K562 (cell line): ENCODE measurements at regions not wholly inside any gene's neighbourhood (a gene's known extent, or its start where the extent isn't known, plus 50 kb on each side); places are given as distances from the start of the nearest gene placed in this dataset.

Experiments
- ATAC-seq: fragments of 200-7000 bp; cut with Tn5 transposase; 3 replicates; pipeline ENCODE4 v1.9.1; 2020; ENCODE audit warnings: moderate library complexity
- BruUV-seq: library from RNA; stranded (reverse); fragments of 400-500 nt; replicated peaks from 2 replicates; lab custom pipeline; 2021; lab: Mats Ljungman, UMichigan
- CTCF ChIA-PET: fragments of 300-600 bp; formaldehyde crosslinking; extraction: SDS; loops from one replicate; lab custom pipeline; 2021; ENCODE audit warnings: low intra/inter-chr PET ratio; lab: Yijun Ruan, JAX
- POLR2A ChIA-PET: fragments of 300-600, 350-650 bp; sonication (Branson Sonifier 250); formaldehyde crosslinking; extraction: SDS; loops from one replicate; lab custom pipeline; 2021; ENCODE audit warnings: antibody characterized with exemption, inconsistent platforms; lab: Yijun Ruan, JAX
- DNase-seq, 4 experiments: peaks; one replicate each; pipeline versions ENCODE4 v3.0.0 to v3.0.0-alpha.2; 2011 to 2018; ENCODE audit warnings: low spot score in 3 of 4, mixed read lengths in 3 of 4; ENCODE audit errors: extremely low read depth in 1 of 4
- FAIRE-seq: peaks from 2 replicates; lab custom pipeline; 2011; peaks lifted over from hg19 to GRCh38; lab: Jason Lieb, UNC
- H2AFZ ChIP-seq: 2 replicates; pipeline ENCODE4 v1.6.0; 2011; ENCODE audit warnings: low read depth, low read length, control low read depth, inconsistent platforms
- H3K27ac ChIP-seq: fragments of 200-600 bp; 3 replicates; pipeline ENCODE4 v1.8.0; 2011; ENCODE audit warnings: low read depth, mild to moderate bottlenecking, control low read depth, inconsistent platforms, low read length, moderate library complexity, mixed read lengths; ENCODE audit errors: extremely low read depth
- H3K27me3 ChIP-seq, 2 experiments: fragments of 300-600 bp in 1 of 2; 2 replicates in 1 of 2; 3 replicates in 1 of 2; pipeline versions ENCODE4 v1.6.0 to v1.8.0; 2011; ENCODE audit warnings: inconsistent platforms in 2 of 2, low read length in 2 of 2, mild to moderate bottlenecking in 1 of 2, mixed read lengths in 1 of 2, moderate library complexity in 1 of 2; ENCODE audit not compliant: control insufficient read depth in 2 of 2, insufficient read depth in 2 of 2
- H3K36me3 ChIP-seq: fragments of 300-600 bp; 3 replicates; pipeline ENCODE4 v1.8.0; 2011; ENCODE audit warnings: mild to moderate bottlenecking, low read length, inconsistent platforms; ENCODE audit not compliant: control insufficient read depth, insufficient read depth
- H3K4me1 ChIP-seq, 2 experiments: fragments of 200-600 bp in 1 of 2; replicated peaks in 1 of 2; 2 replicates in 1 of 2; 3 replicates in 1 of 2; pipeline versions ENCODE4 v1.5.1 to v1.8.0; 2011; ENCODE audit warnings: inconsistent platforms in 2 of 2, low read length in 2 of 2, mild to moderate bottlenecking in 1 of 2, mixed read lengths in 1 of 2, moderate library complexity in 1 of 2; ENCODE audit not compliant: control insufficient read depth in 2 of 2, insufficient read depth in 2 of 2
- H3K4me2 ChIP-seq: 2 replicates; pipeline ENCODE4 v1.6.1; 2011; ENCODE audit warnings: low read length, control low read depth, inconsistent platforms, mixed read lengths; ENCODE audit not compliant: insufficient read depth
- H3K4me3 ChIP-seq: fragments of 200-600 bp; sonication (generic), shearing (Covaris generic); 2 replicates; pipeline ENCODE4 v1.5.1; 2016; ENCODE audit warnings: control low read depth, inconsistent platforms
- H3K79me2 ChIP-seq: fragments of 200-600 bp; 3 replicates; pipeline ENCODE4 v1.8.0; 2011; ENCODE audit warnings: low read length, inconsistent platforms; ENCODE audit not compliant: control insufficient read depth, insufficient read depth
- H3K9ac ChIP-seq, 2 experiments: 2 replicates each; pipeline versions ENCODE4 v1.6.0 to v1.6.1; 2011; ENCODE audit warnings: low read depth in 2 of 2, low read length in 2 of 2, control low read depth in 1 of 2, inconsistent platforms in 1 of 2, mild to moderate bottlenecking in 1 of 2, mixed read lengths in 1 of 2; ENCODE audit not compliant: insufficient read depth in 1 of 2
- H3K9me1 ChIP-seq: one replicate; pipeline ENCODE4 v1.6.0; 2011; ENCODE audit warnings: inconsistent platforms, mild to moderate bottlenecking, low read length, moderate library complexity; ENCODE audit not compliant: control insufficient read depth, insufficient read depth
- H3K9me3 ChIP-seq: replicated peaks from 2 replicates; pipeline ENCODE4 v1.5.1; 2011; ENCODE audit warnings: low read depth, low read length, inconsistent platforms; ENCODE audit not compliant: control insufficient read depth, insufficient read depth
- H4K20me1 ChIP-seq: replicated peaks from 2 replicates; pipeline ENCODE4 v1.6.1; 2011; ENCODE audit warnings: low read length, inconsistent platforms, mixed read lengths; ENCODE audit not compliant: control insufficient read depth, insufficient read depth
- NFIC ChIP-seq: fragments of 450-650 bp; IDR thresholded peaks from 2 replicates; pipeline ENCODE4 v1.6.1; 2017; ENCODE audit warnings: mild to moderate bottlenecking, inconsistent platforms
- PHF8 ChIP-seq: fragments of 200-600 bp; sonication (generic); IDR thresholded peaks from 2 replicates; pipeline ENCODE4 v1.6.1; 2012; ENCODE audit warnings: mixed run types, mild to moderate bottlenecking, inconsistent platforms, low read length, moderate library complexity, borderline replicate concordance
- SMARCA4 ChIP-seq: fragments of 450-650 bp; IDR thresholded peaks from 2 replicates; pipeline ENCODE4 v1.6.1; 2016
- ZNF764 ChIP-seq: fragments of 250-450 bp; sonication (Bioruptor Pico); IDR thresholded peaks from 2 replicates; pipeline ENCODE4 v1.4.0; 2020; ENCODE audit warnings: low read depth, mild to moderate bottlenecking, moderate library complexity
- in situ Hi-C: fragments of 300-500 bp; cut with MboI; formaldehyde crosslinking; loops from 4 replicates; pipeline ENCODE4 v1.15.0; 2018; ENCODE audit warnings: inconsistent platforms, mixed read lengths
- intact Hi-C: fragments of 100-400 bp; cut with micrococcal nuclease; formaldehyde crosslinking; loops from 2 replicates; pipeline ENCODE4 v1.14.2; 2022
- TF ChIP-seq, protein P1 (sequence below), 2 experiments: fragments of 450-650 bp; IDR thresholded peaks; 2 replicates each; pipeline ENCODE4 v1.6.1; 2018; ENCODE audit warnings: mild to moderate bottlenecking in 2 of 2, low read depth in 1 of 2; ENCODE audit not compliant: partially characterized antibody in 2 of 2

DNA sequence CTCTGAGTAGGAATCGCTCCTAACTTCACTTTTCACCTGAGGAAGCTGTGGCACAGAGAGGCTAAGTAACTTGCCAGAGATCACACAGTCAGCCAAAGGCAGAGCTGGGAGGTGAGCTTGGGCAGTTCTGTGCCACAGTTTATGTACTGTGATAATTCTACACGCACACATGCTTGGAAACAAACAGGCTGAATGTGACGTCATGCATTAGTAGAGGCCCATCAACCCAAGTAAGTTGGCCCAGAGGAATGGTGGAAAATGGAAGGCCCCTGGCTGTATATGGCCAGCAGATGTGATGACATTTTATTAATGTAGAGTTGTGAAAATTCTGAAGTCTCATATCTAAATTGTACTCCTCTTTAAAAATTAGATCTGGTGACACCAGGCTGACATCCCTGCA is 394.0 kb downstream of the MIAT start (continued):
- TF ChIP-seq, protein P1, sequence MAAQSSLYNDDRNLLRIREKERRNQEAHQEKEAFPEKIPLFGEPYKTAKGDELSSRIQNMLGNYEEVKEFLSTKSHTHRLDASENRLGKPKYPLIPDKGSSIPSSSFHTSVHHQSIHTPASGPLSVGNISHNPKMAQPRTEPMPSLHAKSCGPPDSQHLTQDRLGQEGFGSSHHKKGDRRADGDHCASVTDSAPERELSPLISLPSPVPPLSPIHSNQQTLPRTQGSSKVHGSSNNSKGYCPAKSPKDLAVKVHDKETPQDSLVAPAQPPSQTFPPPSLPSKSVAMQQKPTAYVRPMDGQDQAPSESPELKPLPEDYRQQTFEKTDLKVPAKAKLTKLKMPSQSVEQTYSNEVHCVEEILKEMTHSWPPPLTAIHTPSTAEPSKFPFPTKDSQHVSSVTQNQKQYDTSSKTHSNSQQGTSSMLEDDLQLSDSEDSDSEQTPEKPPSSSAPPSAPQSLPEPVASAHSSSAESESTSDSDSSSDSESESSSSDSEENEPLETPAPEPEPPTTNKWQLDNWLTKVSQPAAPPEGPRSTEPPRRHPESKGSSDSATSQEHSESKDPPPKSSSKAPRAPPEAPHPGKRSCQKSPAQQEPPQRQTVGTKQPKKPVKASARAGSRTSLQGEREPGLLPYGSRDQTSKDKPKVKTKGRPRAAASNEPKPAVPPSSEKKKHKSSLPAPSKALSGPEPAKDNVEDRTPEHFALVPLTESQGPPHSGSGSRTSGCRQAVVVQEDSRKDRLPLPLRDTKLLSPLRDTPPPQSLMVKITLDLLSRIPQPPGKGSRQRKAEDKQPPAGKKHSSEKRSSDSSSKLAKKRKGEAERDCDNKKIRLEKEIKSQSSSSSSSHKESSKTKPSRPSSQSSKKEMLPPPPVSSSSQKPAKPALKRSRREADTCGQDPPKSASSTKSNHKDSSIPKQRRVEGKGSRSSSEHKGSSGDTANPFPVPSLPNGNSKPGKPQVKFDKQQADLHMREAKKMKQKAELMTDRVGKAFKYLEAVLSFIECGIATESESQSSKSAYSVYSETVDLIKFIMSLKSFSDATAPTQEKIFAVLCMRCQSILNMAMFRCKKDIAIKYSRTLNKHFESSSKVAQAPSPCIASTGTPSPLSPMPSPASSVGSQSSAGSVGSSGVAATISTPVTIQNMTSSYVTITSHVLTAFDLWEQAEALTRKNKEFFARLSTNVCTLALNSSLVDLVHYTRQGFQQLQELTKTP (IDR thresholded peaks at IDR 0.05; ENCODE audit: low read depth in 1 of 2, partially characterized antibody in 2 of 2): no peak
- TF ChIP-seq NFIC (no peak), PHF8 (no peak)

DNA sequence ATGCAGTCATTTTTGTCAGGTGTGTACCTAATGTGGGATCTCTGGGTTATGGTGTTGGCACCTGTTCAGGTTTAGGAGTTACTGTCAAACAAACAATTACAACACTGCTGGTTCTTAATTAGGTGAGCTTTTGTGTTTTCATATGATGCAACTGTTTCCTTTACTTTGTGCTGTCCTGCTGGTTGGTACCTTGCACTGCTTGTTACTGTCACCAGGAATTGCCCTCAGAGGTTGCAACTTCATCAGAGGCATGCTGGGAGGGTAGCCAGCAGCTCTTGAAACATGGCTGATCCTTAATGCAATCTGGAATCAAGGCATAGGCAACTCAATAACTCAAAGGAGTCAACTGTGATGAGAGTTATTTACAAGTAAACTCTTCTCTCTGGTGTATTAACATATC is 400.3 kb downstream of the MIAT start:
- Histone ChIP-seq H3K4me3 (no peak overlapping the region), H3K79me2 (no peaks in the 10 kb centered on the region), H3K27ac (no peak overlapping the region), H3K9me3 (no peaks in the 10 kb centered on the region), H3K36me3 (no peaks in the 10 kb centered on the region), H3K27me3 (no peaks in the 10 kb centered on the region), H3K4me1 (no peaks in the 10 kb centered on the region), H2AFZ (no peak overlapping the region), H3K9ac (no peak overlapping the region), H4K20me1 (no peaks in the 10 kb centered on the region), H3K4me2 (no peak overlapping the region), H3K9me1 (no peaks in the 10 kb centered on the region)
- POLR2A ChIA-PET: no interaction called here
- ATAC-seq (no peak), FAIRE-seq (no peak), DNase-seq (no peak)
- CTCF ChIA-PET: no interaction called here
- BruUV-seq: no TSS peak
- TF ChIP-seq SMARCA4 (no peak), ZNF764 (CRISPR knock-in tag) (no peak)
- intact Hi-C loops: no loop called here
- in situ Hi-C loops: no loop called here
